M059J (cell line): ENCODE measurements at regions not wholly inside any gene's neighbourhood (a gene's known extent, or its start where the extent isn't known, plus 50 kb on each side); places are given as distances from the start of the nearest gene placed in this dataset.

Source experiments
- DNase-seq: peaks from one replicate; pipeline ENCODE4 v3.0.0-alpha.2; 2012; ENCODE audit warnings: low read depth

GRCh38 chr1:191977874-191978506, 180.3 kb upstream of the RGS18 start:
- DNase-seq = no peak

- DNase-seq = no peak
These were observed 173.4 kb upstream of the RGS18 start for GRCh38 chr1:191984856-191985255.

- DNase-seq = no peak
These were observed 166.1 kb upstream of the RGS18 start for GRCh38 chr1:191992118-191992517.

GRCh38 chr1:191993549-191993948, 164.7 kb upstream of the RGS18 start:
- DNase-seq = no peak

- no peak for DNase-seq
These were observed 156.2 kb upstream of the RGS18 start for GRCh38 chr1:192002063-192002462.

GRCh38 chr1:192003295-192004077, 154.8 kb upstream of the RGS18 start:
- no peak for DNase-seq

DNA sequence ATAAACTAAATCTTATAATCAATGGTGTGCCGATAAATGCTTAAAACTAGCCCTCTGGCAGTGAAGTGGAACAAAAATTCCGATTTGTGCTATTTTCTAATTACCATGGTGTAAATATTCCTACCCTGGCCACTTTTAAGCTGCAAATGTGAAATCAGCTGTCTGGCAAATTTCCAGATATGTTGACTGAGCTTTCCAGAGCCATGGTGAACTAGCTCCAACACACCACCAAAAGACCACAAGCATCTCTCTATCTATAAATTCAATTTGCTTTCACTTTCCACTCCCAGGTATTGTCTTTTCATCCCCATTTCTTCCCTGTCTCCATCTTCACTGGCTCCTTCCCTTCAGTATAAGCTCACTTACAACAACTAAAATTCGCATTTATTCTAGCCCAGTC, 152.3 kb upstream of the RGS18 start:
- no peak for DNase-seq

DNA sequence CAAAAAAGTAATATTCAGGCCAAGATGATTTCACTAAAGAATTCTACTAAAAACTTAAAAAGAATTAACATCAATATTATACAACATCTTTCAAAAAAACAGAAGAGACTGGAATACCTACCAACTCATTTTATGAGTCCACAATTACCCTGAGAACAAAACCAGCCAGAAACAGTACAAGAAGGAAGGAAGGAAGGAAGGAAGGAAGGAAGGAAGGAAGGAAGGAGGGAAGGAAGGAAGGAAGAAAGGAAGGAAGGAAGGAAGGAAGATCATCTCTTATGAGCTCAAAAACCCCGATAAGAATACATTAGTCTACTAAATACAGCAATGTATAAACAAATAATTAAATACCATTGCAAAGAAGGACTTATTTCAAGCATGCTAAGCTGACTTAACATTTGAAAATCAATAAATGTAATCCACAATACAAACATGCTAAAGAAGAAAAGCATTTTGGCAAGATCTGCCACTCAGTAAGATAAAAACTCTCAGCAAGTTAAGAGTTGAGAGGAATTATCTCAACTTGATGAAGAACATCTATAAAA, 149.9 kb upstream of the RGS18 start:
- no peak for DNase-seq

- DNase-seq = no peak
These were observed 147.9 kb upstream of the RGS18 start for GRCh38 chr1:192010406-192010805.

GRCh38 chr1:192011525-192011924, 146.7 kb upstream of the RGS18 start:
- DNase-seq = no peak

DNA sequence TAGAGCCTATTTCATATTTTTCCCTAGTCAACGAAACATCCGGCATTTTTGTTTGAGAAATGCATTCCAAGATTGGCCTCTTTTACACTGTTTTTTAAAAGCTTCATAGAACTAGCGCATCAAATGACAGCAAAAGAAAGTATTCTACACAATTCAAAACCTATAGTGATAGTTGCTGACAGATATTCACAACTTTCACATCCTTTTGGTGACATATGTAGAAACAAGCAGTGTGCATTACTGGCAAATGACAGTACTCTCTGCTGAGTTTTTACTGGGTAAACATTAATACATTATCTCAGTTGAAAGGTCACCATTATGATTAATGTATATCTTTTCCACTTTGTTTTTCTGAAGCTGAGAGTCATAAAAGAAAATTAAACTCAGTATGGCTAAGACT, 135.4 kb upstream of the RGS18 start:
- DNase-seq = no peak

DNA sequence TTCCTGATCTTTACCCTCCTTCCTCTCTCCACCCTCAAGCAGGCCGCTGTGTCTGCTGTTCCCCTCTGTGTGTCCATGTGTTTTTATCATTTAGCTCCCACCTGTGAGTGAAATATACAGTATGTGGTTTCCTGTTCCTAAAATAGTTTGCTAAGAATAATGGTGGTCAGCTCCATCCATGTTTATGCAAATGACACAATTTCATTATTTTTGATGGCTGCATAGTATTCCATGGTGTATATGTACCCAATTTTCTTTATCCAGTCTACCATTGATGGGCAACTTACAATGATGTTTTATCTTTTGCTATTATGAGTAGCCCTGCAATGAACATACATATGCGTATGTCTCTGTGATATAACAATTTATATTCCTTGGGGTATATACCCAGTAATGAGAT, 133.4 kb upstream of the RGS18 start:
- DNase-seq = no peak

DNA sequence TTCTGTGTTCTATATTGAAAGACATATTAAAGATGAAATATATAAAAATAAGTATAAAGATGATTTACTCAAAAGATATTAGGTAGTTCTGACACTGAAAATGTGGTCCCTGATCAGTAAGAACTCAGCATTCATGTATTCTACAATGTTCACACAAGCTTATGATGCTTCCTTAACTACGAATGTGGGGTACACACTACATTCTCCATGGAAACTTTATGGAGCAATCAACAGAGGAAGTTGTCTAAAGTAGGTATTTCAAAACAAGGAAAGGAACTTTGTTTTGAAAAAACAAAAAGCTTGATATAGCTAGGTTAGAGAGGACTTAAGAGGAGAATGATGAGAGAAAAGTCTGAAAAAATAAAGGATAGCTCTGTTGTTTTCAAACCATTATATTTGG, 119.7 kb upstream of the RGS18 start:
- no peak for DNase-seq

DNA sequence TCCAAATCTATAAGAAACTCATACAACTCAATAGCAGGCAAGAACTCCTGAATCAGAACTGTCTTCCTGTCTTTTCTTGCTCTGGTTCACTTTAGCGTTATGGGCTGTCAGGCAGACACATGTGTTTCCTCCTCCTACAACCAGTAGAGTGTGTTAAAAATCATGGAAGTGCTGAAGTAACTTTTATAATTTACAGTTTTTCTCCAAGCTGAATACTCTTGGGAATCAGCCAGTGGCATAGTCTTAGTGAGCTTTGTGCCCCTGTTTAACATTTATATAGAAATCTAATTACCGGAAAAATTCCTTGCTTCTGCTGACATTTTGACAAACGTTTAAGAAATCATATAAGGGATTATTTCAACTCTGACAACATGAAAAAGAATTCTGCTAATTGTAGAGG, 113.1 kb upstream of the RGS18 start:
- no peak for DNase-seq

DNA sequence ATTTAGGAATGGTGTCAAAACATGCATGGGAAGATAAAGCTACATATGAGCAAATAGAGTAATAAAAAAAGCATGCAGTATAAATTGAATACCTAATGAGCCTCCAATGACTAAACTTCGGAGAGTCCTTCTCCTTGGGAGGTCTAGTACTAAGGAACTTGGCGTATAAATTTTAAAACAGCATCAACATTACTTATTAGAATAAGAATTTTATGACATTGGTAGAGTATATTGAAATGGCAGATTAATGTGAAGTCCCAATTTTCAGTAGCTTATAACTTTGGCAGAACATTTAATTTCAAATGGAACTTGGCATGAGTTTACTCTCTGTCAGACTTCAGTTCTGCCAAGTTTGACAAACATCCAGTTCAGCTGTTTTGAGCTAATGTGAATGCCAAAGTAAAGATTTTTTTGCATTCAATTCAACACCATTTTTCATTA, 104.7 kb upstream of the RGS18 start:
- no peak for DNase-seq

DNA sequence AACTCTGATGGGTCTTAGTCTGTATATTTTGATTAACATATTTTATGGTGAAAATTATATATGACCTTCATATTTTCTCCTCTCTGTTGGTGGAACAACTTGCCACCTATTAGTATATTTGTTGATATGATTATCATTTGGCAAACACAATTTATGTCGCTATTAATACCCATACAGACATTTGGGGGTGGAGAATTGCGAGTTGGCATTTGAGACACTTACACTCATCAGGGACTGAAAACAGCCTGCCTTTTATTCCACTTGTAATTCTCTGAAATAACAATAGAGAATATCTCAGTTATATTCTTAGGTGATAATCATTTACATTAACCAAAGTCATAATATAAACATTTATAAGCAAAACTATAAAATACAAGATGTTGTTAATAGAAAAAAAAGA, 100.5 kb upstream of the RGS18 start:
- DNase-seq = no peak

DNA sequence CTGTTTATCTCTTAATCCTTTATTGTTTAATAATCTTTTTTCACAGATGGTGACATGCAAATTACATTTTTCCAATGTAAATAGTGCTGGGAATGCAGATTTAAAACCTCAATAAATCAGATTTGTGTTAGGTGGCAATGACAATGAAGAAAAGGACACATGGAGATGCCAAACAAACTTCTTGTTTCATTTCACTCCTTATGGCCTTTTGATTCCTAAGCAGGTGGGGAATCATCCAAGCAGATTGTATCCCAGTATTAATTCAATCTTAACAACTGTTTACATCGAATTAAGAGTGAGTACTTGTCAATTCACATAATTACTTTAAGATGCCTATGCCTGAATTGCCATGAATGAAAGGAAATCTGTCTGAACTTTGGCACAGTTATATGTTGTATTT, 98.9 kb upstream of the RGS18 start:
- no peak for DNase-seq

- DNase-seq = no peak
These were observed 96.7 kb upstream of the RGS18 start for GRCh38 chr1:192061556-192061955.

DNA sequence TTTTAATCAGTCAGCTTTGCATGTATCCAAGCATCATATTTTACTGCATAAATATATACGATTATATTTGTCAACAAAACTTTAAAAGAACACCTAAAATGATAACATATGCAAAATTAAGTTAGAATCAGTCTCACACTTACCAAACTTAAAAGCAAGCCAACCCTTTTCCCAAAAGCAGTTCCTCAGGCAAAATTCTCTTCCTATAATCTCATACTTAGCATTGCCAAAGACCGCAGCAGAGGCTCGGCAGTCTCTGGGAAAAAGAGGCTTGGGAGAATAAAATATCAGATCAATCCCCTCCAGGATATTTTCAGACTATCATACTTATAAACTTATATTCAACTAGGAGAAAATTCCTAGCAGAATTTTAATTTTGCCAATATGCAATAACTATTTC, 93.2 kb upstream of the RGS18 start:
- no peak for DNase-seq

DNA sequence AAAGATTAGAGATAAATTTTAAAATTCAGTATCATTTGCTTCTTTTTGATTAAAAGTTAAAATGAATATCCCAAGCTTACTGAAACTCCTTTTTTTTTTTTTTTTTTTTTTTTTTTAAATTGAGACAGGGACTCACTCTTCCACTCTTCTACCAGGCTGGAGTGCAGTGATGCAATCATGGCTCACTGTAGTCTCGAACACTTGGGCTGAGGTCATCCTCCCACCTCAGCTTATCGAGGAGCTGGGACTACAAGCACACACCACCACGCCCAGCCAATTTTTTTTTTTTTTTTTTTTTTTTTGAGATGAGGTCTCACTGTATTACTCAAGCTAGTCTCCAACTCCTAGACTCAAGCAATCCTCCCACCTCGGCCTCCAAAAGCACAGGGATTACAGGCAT, 92.1 kb upstream of the RGS18 start:
- DNase-seq = no peak

- DNase-seq = no peak
These were observed 90.9 kb upstream of the RGS18 start for GRCh38 chr1:192067360-192067759.

DNA sequence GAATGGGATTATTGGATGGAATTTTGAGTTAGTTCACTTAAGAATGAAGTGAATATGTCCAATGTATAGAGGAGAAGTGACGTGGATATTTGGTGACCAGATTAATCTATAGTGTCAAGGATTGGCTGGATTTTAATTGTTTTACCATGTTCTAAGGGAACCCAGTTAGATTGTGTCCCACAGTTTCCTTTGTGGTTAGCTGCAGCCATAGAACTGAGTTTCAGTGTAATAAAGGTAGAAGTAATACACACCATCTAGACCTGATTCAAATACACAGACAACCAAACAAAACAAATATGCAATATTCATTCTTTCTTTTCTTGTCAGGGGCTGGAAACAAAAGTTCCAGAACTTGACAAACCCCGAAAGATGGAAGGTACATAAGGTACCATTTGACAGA, 88.0 kb upstream of the RGS18 start:
- DNase-seq = no peak

- DNase-seq = no peak
These were observed 77.6 kb upstream of the RGS18 start for GRCh38 chr1:192080684-192081083.
